SK-N-SH (cell line): ENCODE measurements at regions not wholly inside any gene's neighbourhood (a gene's known extent, or its start where the extent isn't known, plus 50 kb on each side); places are given as distances from the start of the nearest gene placed in this dataset.

ENCODE experiments used
- CTCF ChIA-PET: fragments of 300-600, 350-600 bp; formaldehyde crosslinking; extraction: SDS; loops from one replicate; lab custom pipeline; 2021; lab: Yijun Ruan, JAX
- POLR2A ChIA-PET: fragments of 350-600 bp; sonication (Branson Sonifier 250); formaldehyde crosslinking; extraction: SDS; loops from one replicate; lab custom pipeline; 2020; ENCODE audit warnings: antibody characterized with exemption, inconsistent platforms; lab: Yijun Ruan, JAX
- DNase-seq: peaks from one replicate; pipeline ENCODE4 v3.0.0; 2012
- H2AFZ ChIP-seq: fragments of 200-600 bp; sonication (generic); 2 replicates; pipeline ENCODE4 v1.8.1; 2016; ENCODE audit warnings: antibody characterized with exemption, mild to moderate bottlenecking, low read depth
- H3F3A ChIP-seq: fragments of 200-600 bp; sonication (generic); replicated peaks from 2 replicates; pipeline ENCODE3; 2016; ENCODE audit warnings: antibody characterized with exemption, mild to moderate bottlenecking; ENCODE audit not compliant: insufficient read depth
- H3K27ac ChIP-seq, 2 experiments: fragments of 200-500 bp in 1 of 2; fragments of 200-600 bp in 1 of 2; sonication (Bioruptor generic) in 1 of 2; sonication (generic), shearing (Covaris generic) in 1 of 2; 2 replicates each; pipeline versions ENCODE4 v1.5.1 to v1.6.1; 2014 to 2016; ENCODE audit warnings: low read depth in 2 of 2, inconsistent platforms in 1 of 2, low read length in 1 of 2, mild to moderate bottlenecking in 1 of 2, mixed read lengths in 1 of 2
- H3K27me3 ChIP-seq: fragments of 200-600 bp; sonication (generic), shearing (Covaris generic); 2 replicates; pipeline ENCODE4 v1.6.1; 2016; ENCODE audit warnings: mixed run types; ENCODE audit not compliant: insufficient read depth
- H3K36me3 ChIP-seq, 2 experiments: fragments of 200-500 bp in 1 of 2; fragments of 200-600 bp in 1 of 2; sonication (Bioruptor generic) in 1 of 2; sonication (generic) in 1 of 2; replicated peaks in 1 of 2; 2 replicates each; pipeline versions ENCODE3 to v1.5.1; 2014 to 2016; ENCODE audit warnings: low read length in 1 of 2, mild to moderate bottlenecking in 1 of 2; ENCODE audit not compliant: insufficient read depth in 2 of 2, control insufficient read depth in 1 of 2
- H3K4me1 ChIP-seq, 2 experiments: fragments of 200-500 bp in 1 of 2; fragments of 200-600 bp in 1 of 2; sonication (Bioruptor generic) in 1 of 2; sonication (generic), shearing (Covaris generic) in 1 of 2; 2 replicates each; pipeline versions ENCODE4 v1.5.1 to v1.6.1; 2014 to 2016; ENCODE audit warnings: low read depth in 1 of 2, low read length in 1 of 2, mixed run types in 1 of 2; ENCODE audit not compliant: insufficient read depth in 2 of 2, control insufficient read depth in 1 of 2
- H3K4me2 ChIP-seq: fragments of 200-600 bp; sonication (generic), shearing (Covaris generic); 2 replicates; pipeline ENCODE4 v1.6.1; 2017; ENCODE audit warnings: mixed run types
- H3K4me3 ChIP-seq, 2 experiments: fragments of 200-500 bp in 1 of 2; fragments of 200-600 bp in 1 of 2; sonication (Bioruptor generic) in 1 of 2; sonication (generic), shearing (Covaris generic) in 1 of 2; 2 replicates each; pipeline versions ENCODE4 v1.5.1 to v1.8.1; 2014 to 2016; ENCODE audit warnings: low read depth in 2 of 2, inconsistent platforms in 1 of 2, low read length in 1 of 2, mild to moderate bottlenecking in 1 of 2, mixed read lengths in 1 of 2, moderate library complexity in 1 of 2
- H3K79me2 ChIP-seq: fragments of 200-600 bp; sonication (generic); 2 replicates; pipeline ENCODE4 v1.8.1; 2017; ENCODE audit warnings: mild to moderate bottlenecking; ENCODE audit not compliant: insufficient read depth
- H3K9ac ChIP-seq: fragments of 200-600 bp; sonication (generic); 2 replicates; pipeline ENCODE4 v1.6.1; 2017; ENCODE audit warnings: mixed run types
- H3K9me2 ChIP-seq: fragments of 200-600 bp; sonication (generic); 2 replicates; pipeline ENCODE4 v1.6.1; 2017; ENCODE audit warnings: mixed run types
- H3K9me3 ChIP-seq: fragments of 200-600 bp; sonication (generic); 2 replicates; pipeline ENCODE4 v1.6.1; 2017; ENCODE audit warnings: mixed run types, mild to moderate bottlenecking, moderate library complexity
- H4K20me1 ChIP-seq: fragments of 200-600 bp; sonication (generic); 2 replicates; pipeline ENCODE4 v1.6.1; 2017; ENCODE audit warnings: mild to moderate bottlenecking, mixed run types; ENCODE audit not compliant: insufficient read depth
- ELF1 ChIP-seq: IDR thresholded peaks from 2 replicates; pipeline ENCODE4 v1.4.0; 2012
- EP300 ChIP-seq, 2 experiments: IDR thresholded peaks; 2 replicates each; pipeline versions ENCODE4 v1.4.0 to v1.6.1; 2012; ENCODE audit warnings: borderline replicate concordance in 1 of 2, low read depth in 1 of 2, low read length in 1 of 2
- EZH2phosphoT487 ChIP-seq: fragments of 200-600 bp; sonication (generic); IDR thresholded peaks from 2 replicates; pipeline ENCODE4 v1.6.1; 2017; ENCODE audit warnings: low read depth, mixed run types, mild to moderate bottlenecking, antibody characterized with exemption, moderate library complexity, borderline replicate concordance
- GABPA ChIP-seq: IDR thresholded peaks from 2 replicates; pipeline ENCODE4 v1.4.0; 2012; ENCODE audit warnings: low read depth, mild to moderate bottlenecking
- GATA2 ChIP-seq: sonication (generic); formaldehyde crosslinking; IDR thresholded peaks from 2 replicates; pipeline ENCODE4 v1.5.0; 2020; ENCODE audit warnings: mild to moderate bottlenecking, missing genetic modification reagents
- JUND ChIP-seq: IDR thresholded peaks from 2 replicates; pipeline ENCODE4 v1.4.0; 2012
- NRF1 ChIP-seq: IDR thresholded peaks from 2 replicates; pipeline ENCODE4 v1.6.1; 2012; ENCODE audit warnings: low read depth, mild to moderate bottlenecking, low read length
- POLR2AphosphoS5 ChIP-seq: IDR thresholded peaks from 2 replicates; pipeline ENCODE4 v1.6.1; 2012; ENCODE audit warnings: low read depth, low read length
- RAD21 ChIP-seq: IDR thresholded peaks from 2 replicates; pipeline ENCODE4 v1.6.1; 2012; ENCODE audit warnings: mild to moderate bottlenecking, low read length
- RCOR1 ChIP-seq: fragments of 150-350 bp; IDR thresholded peaks from 2 replicates; pipeline ENCODE4 v1.6.1; 2017; ENCODE audit warnings: antibody characterized with exemption, low read length
- REST ChIP-seq: IDR thresholded peaks from 2 replicates; pipeline ENCODE4 v1.6.1; 2012; ENCODE audit warnings: mild to moderate bottlenecking, low read depth, low read length, moderate library complexity
- SMC3 ChIP-seq: IDR thresholded peaks from 2 replicates; pipeline ENCODE4 v1.6.1; 2012; ENCODE audit warnings: low read depth, low read length, improper control_type of control experiment
- TAF1 ChIP-seq: IDR thresholded peaks from 2 replicates; pipeline ENCODE4 v1.6.1; 2012; ENCODE audit warnings: low read depth, mild to moderate bottlenecking, low read length, moderate library complexity, borderline replicate concordance
- USF1 ChIP-seq: IDR thresholded peaks from 2 replicates; pipeline ENCODE4 v1.4.0; 2012; ENCODE audit warnings: low read depth, borderline replicate concordance
- USF2 ChIP-seq: fragments of 150-350 bp; IDR thresholded peaks from 2 replicates; pipeline ENCODE4 v1.6.1; 2017; ENCODE audit warnings: antibody characterized with exemption, low read length, low read depth, borderline replicate concordance
- ZBTB33 ChIP-seq: IDR thresholded peaks from 2 replicates; pipeline ENCODE4 v1.4.0; 2012; ENCODE audit warnings: low read depth, borderline replicate concordance
- WGBS: methylation state at CpG from one replicate; pipeline ENCODE4 v1.1.6; 2017; ENCODE audit warnings: low lambda C conversion rate; 5-methylcytosine and 5-hydroxymethylcytosine counted together

GRCh38 chr1:170370087-170370486 lies 161.9 kb upstream of the GORAB start:
- CTCF ChIA-PET, result no interaction called here

More at GRCh38 chr1:170370087-170370486, 161.9 kb upstream of the GORAB start:
- Histone ChIP-seq H3K27ac (no peak overlapping the region), H2AFZ (no peak overlapping the region), H3K36me3 (no peaks in the 10 kb centered on the region), H3K9ac (no peak overlapping the region), H3K9me3 (no peaks in the 10 kb centered on the region), H3K4me1 (no peaks in the 10 kb centered on the region), H3K79me2 (no peaks in the 10 kb centered on the region), H4K20me1 (no peaks in the 10 kb centered on the region), H3K4me3 (no peak overlapping the region), H3K4me2 (no peak overlapping the region), H3K9me2 (no peaks in the 10 kb centered on the region), H3F3A (no peaks in the 10 kb centered on the region), H3K27me3 (no peaks in the 10 kb centered on the region)
- no peak for TF ChIP-seq EP300 (IDR thresholded peaks at IDR 0.05; ENCODE audit: borderline replicate concordance in 1 of 2, low read depth in 1 of 2, low read length in 1 of 2)
- TF ChIP-seq GABPA, result no peak
- no peak for TF ChIP-seq NRF1
- TF ChIP-seq REST, result no peak
- TF ChIP-seq EZH2phosphoT487, result no peak
- TF ChIP-seq USF2, result no peak
- TF ChIP-seq JUND, result no peak
- TF ChIP-seq GATA2, result no peak
- TF ChIP-seq USF1, result no peak
- no peak for TF ChIP-seq RCOR1
- no peak for TF ChIP-seq TAF1
- no peak for TF ChIP-seq ELF1
- TF ChIP-seq SMC3, result no peak
- no peak for TF ChIP-seq ZBTB33
- TF ChIP-seq RAD21, result no peak
- TF ChIP-seq POLR2AphosphoS5, result no peak
- POLR2A ChIA-PET, result no interaction called here
- WGBS, result 26% methylated on average over 7 of the region's 9 CpGs
- DNase-seq, result no peak
